ENCODE measurements at regions not wholly inside any gene's neighbourhood (a gene's known extent, or its start where the extent isn't known, plus 50 kb on each side); places are given as distances from the start of the nearest gene placed in this dataset.

GRCh38 chr11:128190312-128190711 is 397.0 kb downstream of the ETS1 start:
- DNase-seq (ENCODE audit: low read depth): no peak

- no peak for DNase-seq (ENCODE audit: low read depth)
Measured at GRCh38 chr11:128189823-128190222, 397.5 kb downstream of the ETS1 start.

- DNase-seq (ENCODE audit: low read depth): no peak
Measured at GRCh38 chr11:128188346-128189004, 398.9 kb downstream of the ETS1 start.

- no peak for DNase-seq (ENCODE audit: low read depth)
Measured at GRCh38 chr11:128187835-128188234, 399.5 kb downstream of the ETS1 start.

- no peak for DNase-seq (ENCODE audit: low read depth)
Measured at GRCh38 chr11:128187377-128187776, 400.0 kb downstream of the ETS1 start.

- no peak for DNase-seq (ENCODE audit: low read depth)
Measured at GRCh38 chr11:128184981-128185380, 402.4 kb downstream of the ETS1 start.

GRCh38 chr11:128182844-128183243 is 404.5 kb downstream of the ETS1 start:
- no peak for DNase-seq (ENCODE audit: low read depth)

GRCh38 chr11:128181984-128182383 is 405.4 kb downstream of the ETS1 start:
- no peak for DNase-seq (ENCODE audit: low read depth)

GRCh38 chr11:128181088-128181480 is 406.3 kb downstream of the ETS1 start:
- no peak for DNase-seq (ENCODE audit: low read depth)

- no peak for DNase-seq (ENCODE audit: low read depth)
Measured at GRCh38 chr11:128180441-128181087, 406.8 kb downstream of the ETS1 start.

GRCh38 chr11:128179512-128179911 is 407.8 kb downstream of the ETS1 start:
- DNase-seq (ENCODE audit: low read depth): no peak

GRCh38 chr11:128179039-128179438 is 408.3 kb downstream of the ETS1 start:
- DNase-seq (ENCODE audit: low read depth): no peak

- no peak for DNase-seq (ENCODE audit: low read depth)
Measured at GRCh38 chr11:128174465-128175291, 412.7 kb downstream of the ETS1 start.

GRCh38 chr11:128172046-128172878 is 415.1 kb downstream of the ETS1 start:
- DNase-seq (ENCODE audit: low read depth): peak; percentile 83

- no peak for DNase-seq (ENCODE audit: low read depth)
Measured at GRCh38 chr11:128171506-128171905, 415.9 kb downstream of the ETS1 start.

GRCh38 chr11:128165572-128165971 is 421.8 kb downstream of the ETS1 start:
- no peak for DNase-seq (ENCODE audit: low read depth)

- no peak for DNase-seq (ENCODE audit: low read depth)
Measured at GRCh38 chr11:128164080-128164741, 423.1 kb downstream of the ETS1 start.

- DNase-seq (ENCODE audit: low read depth): no peak
Measured at GRCh38 chr11:128161994-128162393, 425.4 kb downstream of the ETS1 start.

GRCh38 chr11:128161436-128161835 is 425.9 kb downstream of the ETS1 start:
- no peak for DNase-seq (ENCODE audit: low read depth)

GRCh38 chr11:128158860-128159259 is 428.5 kb downstream of the ETS1 start:
- no peak for DNase-seq (ENCODE audit: low read depth)

- peak; percentile 41 for DNase-seq (ENCODE audit: low read depth)
Measured at GRCh38 chr11:128157423-128158298, 429.7 kb downstream of the ETS1 start.

All from activated T-cell treated with anti-CD3 and anti-CD28 coated beads for 24 hours (primary cell).